ENCODE measurements at regions not wholly inside any gene's neighbourhood (a gene's known extent, or its start where the extent isn't known, plus 50 kb on each side); places are given as distances from the start of the nearest gene placed in this dataset.

GRCh38 chr16:76612497-76612896, 335.3 kb downstream of the CNTNAP4 start:
- no peak for TF ChIP-seq TAF1 (IDR thresholded peaks at IDR 0.05; ENCODE audit: borderline replicate concordance, insufficient read depth, low read length)
- TF ChIP-seq, protein P1, sequence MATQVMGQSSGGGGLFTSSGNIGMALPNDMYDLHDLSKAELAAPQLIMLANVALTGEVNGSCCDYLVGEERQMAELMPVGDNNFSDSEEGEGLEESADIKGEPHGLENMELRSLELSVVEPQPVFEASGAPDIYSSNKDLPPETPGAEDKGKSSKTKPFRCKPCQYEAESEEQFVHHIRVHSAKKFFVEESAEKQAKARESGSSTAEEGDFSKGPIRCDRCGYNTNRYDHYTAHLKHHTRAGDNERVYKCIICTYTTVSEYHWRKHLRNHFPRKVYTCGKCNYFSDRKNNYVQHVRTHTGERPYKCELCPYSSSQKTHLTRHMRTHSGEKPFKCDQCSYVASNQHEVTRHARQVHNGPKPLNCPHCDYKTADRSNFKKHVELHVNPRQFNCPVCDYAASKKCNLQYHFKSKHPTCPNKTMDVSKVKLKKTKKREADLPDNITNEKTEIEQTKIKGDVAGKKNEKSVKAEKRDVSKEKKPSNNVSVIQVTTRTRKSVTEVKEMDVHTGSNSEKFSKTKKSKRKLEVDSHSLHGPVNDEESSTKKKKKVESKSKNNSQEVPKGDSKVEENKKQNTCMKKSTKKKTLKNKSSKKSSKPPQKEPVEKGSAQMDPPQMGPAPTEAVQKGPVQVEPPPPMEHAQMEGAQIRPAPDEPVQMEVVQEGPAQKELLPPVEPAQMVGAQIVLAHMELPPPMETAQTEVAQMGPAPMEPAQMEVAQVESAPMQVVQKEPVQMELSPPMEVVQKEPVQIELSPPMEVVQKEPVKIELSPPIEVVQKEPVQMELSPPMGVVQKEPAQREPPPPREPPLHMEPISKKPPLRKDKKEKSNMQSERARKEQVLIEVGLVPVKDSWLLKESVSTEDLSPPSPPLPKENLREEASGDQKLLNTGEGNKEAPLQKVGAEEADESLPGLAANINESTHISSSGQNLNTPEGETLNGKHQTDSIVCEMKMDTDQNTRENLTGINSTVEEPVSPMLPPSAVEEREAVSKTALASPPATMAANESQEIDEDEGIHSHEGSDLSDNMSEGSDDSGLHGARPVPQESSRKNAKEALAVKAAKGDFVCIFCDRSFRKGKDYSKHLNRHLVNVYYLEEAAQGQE (IDR thresholded peaks at IDR 0.05; ENCODE audit: insufficient read depth in 1 of 2, low read depth in 2 of 2, low read length in 2 of 2): no peak
